Esophagus squamous epithelium (tissue), 4 donors: ENCODE measurements at regions not wholly inside any gene's neighbourhood (a gene's known extent, or its start where the extent isn't known, plus 50 kb on each side); places are given as distances from the start of the nearest gene placed in this dataset.
"Not testable (repeated sequence)": the region's sequence is repeated elsewhere in the genome, so short reads cannot be mapped to it uniquely, and the experiment has no call there.

Experiments used
- POLR2A ChIP-seq, 4 donors: fragments of 450-650 bp; IDR thresholded peaks; one replicate each; pipeline ENCODE4 v1.6.1; 2017; ENCODE audit warnings: antibody characterized with exemption in 4 of 4, mild to moderate bottlenecking in 4 of 4, moderate library complexity in 3 of 4
- TF ChIP-seq, protein P1 (sequence below), 6 experiments: fragments of 450-650 bp in 4 of 6; fragments of 200-600 bp in 2 of 6; sonication (generic) in 2 of 6; IDR thresholded peaks; one replicate each; pipeline ENCODE4 v1.5.1; 2016 to 2019; ENCODE audit warnings: antibody characterized with exemption in 6 of 6, mild to moderate bottlenecking in 4 of 6, moderate library complexity in 4 of 6

GRCh38 chr12:100046202-100046601, 61.5 kb upstream of the ANKS1B start:
- TF ChIP-seq, protein P1, sequence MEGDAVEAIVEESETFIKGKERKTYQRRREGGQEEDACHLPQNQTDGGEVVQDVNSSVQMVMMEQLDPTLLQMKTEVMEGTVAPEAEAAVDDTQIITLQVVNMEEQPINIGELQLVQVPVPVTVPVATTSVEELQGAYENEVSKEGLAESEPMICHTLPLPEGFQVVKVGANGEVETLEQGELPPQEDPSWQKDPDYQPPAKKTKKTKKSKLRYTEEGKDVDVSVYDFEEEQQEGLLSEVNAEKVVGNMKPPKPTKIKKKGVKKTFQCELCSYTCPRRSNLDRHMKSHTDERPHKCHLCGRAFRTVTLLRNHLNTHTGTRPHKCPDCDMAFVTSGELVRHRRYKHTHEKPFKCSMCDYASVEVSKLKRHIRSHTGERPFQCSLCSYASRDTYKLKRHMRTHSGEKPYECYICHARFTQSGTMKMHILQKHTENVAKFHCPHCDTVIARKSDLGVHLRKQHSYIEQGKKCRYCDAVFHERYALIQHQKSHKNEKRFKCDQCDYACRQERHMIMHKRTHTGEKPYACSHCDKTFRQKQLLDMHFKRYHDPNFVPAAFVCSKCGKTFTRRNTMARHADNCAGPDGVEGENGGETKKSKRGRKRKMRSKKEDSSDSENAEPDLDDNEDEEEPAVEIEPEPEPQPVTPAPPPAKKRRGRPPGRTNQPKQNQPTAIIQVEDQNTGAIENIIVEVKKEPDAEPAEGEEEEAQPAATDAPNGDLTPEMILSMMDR (IDR thresholded peaks at IDR 0.05) = not testable (repeated sequence)
- TF ChIP-seq POLR2A (IDR thresholded peaks at IDR 0.05) = not testable (repeated sequence)
